NCI-H748 (cell line): ENCODE measurements at regions not wholly inside any gene's neighbourhood (a gene's known extent, or its start where the extent isn't known, plus 50 kb on each side); places are given as distances from the start of the nearest gene placed in this dataset.

ENCODE experiments used
- DNase-seq: peaks from one replicate; lab custom pipeline; 2025; ENCODE audit not compliant: unreplicated experiment; lab: John Stamatoyannopoulos, UW

DNA sequence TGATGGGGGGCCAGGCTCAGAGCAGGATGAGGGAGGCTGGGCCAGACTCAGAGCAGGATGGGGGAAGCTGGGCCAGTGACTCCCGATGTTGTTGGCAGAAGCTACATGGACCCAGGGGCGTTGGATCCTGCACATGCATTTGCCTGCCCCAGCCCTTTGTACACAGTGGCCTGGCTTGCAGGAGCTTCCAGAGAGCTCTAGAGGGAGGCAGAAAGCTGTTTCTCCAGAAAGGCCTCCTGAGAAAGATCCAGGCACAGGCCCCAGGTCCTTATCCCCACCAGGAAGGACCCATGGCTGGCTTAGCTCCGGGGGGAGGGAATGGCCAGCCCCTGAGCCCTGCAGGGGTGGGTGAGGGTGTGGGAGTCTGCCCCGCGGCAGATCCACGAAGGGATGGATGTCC is 106.6 kb upstream of the ACTRT2 start:
- DNase-seq: no peak

DNA sequence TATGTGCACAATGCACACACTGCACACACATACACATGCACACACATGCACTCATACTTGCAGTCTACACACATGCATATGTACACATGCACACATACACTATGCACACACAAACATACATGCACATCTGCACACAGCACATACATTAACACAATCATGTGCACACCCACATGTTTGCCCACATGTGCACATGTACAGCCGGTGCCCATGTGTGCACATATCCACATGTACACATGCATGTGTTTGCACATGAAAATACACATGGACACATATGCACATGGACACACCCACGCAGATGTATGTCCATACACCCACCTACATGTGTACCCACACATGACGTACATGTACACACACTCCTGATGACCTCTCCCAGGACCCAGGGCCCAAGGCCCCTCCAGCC is 105.1 kb upstream of the ACTRT2 start:
- DNase-seq: no peak

DNA sequence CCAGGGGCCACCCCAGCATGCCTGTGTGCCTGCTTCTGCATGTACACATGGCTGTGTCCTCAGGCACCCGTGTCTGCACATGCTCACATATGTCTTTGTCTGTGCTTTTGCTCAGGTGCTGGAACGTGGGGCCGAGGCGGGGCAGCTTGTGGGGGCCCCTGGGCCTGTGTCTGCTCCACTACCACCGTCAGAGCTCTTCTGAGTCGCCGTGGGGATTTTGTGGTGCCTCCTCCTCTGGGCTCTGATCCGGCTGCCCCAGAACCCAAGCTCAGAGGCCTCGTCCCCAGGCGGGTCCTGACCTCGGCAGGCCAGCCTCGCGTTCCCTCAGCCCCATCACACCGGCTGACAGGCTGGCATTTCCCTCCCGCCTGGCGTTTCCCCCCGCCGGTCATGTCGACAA is 104.6 kb upstream of the ACTRT2 start:
- no peak for DNase-seq

DNA sequence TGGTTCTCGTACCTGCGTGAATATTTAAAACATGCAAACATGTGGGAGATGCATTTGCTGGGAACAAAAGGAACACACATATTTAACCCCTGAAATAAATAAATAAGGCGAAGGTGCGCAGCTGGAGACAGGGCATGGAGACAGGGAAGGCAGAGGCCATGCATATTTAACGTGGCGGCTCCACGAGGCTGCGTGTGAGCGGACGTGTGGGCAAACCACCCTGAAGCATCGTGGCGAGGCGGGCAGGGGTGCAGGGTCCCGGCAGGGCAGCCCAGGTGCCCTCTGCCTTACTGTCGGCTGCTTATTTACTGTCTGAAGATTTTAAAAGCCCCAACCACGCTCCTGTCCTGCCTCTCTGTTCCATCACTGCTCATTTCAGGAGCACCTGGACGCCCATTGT is 104.0 kb upstream of the ACTRT2 start:
- no peak for DNase-seq

DNA sequence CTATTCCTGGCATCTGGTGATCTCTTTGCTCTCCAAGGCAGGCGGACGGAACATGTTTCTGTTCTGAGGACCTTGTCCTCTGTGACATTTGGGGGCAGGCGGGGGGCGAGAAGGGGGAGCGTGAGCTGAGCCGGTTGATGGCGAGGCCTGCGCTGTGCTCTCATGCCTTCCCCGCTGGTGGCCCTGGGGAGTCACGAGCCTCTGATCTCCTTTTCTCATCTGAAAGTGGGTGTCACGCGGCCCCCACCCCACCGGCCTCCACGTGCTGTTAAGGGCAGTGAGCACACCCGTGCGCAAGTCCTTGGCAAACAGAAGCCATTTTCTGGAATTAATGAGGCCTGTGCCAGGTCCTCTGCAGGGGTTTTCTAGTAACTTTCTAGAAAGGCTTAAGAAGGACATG is 102.8 kb upstream of the ACTRT2 start:
- no peak for DNase-seq

DNA sequence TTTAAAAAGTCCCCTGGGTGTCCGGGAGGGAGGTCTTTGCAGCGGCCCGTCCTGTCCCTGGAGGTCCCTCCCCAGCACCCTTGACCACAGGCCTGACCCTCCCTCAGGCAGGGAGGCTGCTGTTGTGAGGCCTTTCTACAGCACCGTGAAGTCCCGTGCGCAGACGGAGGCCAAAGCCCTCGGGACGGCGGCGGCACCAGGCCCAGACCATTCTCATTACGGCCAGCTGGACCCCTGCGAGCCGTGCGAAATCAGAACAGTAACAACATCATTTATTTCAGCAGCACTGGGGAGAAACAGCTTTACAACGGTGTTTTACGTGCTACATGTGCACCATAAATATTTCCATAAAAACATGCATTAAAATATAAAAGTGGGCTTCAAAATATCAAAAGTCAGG is 101.4 kb upstream of the ACTRT2 start:
- no peak for DNase-seq

DNA sequence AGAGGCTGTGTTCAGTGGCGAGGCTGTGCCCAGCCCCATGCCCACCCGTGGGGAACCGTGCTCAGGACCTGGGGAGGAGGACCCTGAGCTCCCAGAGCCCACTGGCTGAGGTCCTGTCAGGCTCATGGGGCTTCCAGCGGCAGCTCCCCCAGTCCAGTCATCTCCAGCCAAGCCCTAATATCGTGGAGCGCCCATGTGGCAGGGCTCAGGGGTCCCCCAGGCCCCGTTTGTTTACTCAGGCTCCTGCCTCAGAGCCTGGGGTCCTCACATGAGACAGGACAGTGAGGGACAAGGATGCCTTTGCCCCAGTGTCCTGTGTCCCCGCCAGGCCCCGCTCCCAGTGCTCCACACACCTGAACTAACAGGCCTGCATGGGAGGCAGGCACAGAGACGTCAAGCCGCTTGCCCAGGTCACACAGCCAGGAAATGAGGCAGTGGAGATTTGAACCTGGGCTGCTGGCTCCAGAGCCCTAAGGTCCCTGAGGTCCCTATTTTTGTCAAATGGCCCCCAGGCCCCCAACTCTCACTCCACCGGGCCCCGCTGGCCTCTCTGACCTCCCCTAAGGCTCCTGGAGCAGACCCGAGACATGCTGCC is 100.7 kb upstream of the ACTRT2 start:
- no peak for DNase-seq

DNA sequence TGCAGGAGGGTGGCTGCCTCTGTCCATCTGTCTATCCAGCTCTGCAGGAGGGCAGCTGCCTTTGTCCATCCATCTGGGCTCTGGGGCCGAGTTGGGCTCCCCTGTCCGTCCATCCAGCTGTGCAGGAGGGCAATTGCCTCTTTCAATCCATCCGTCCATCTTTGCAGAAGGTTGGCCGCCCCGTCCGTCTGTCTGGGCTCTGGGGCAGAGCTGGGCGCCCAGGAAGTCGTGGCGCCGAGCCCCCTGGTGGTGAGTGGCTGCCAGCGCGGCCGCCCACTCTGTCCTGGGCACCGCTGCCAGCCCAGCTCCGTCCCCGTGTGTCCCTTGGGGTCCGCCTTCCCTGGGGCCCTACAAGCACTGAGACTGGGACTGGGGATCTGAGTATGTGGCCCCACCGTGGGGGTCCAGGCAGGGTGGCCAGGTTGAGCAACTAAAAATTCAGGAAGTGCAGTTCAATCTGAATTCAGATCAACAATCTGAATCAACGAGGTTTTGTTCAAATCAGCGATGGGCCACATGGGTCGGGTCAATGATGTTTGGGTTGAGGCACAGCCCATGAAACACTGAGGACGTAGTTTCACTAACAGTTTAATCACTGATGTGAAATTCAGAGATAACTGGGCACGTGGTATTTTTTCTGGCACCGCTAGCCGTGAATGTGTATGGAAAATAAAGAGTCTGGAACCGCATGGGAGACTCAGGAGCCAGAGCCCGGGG is 99.1 kb upstream of the ACTRT2 start:
- DNase-seq: peak; percentile 14

DNA sequence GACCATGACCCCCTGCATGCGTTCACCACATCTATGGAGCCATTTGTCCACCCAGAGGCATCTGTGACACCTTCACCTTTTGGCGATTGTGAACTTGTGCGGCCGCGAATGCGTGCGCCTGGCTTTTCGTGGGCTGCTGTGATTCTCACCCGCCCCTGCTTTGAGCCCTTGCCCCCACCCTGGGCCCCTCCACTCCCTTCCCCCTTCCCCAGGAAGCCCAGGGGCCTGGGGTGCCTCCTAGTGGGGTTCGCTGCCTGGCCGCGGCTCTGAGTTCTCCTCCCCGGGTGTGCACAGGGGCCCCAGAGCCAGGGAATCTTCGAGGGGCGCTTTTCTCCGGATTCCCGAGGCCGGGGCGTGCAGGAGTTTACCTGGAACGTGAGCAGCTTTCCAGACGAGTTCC is 97.9 kb upstream of the ACTRT2 start:
- no peak for DNase-seq

DNA sequence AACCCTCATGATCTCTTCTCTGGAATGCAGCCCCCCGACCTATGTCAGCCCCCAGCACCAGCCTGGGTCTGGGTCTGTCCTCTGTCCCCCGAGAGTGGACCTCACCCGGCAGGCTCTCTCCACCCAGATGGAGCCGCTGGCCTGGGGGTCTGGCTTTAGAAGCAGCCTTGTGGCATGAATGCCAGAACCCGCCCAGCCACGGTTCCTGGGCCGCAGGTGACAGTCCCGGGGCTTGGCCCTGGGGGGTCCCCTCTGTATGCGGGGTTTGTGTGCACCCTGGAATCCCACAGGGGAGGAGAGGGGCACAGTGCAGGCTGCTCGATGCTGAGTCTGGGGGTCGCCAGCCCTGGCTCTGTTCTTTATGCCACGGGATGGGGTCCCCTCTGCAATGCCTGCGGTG is 96.0 kb upstream of the ACTRT2 start:
- no peak for DNase-seq

DNA sequence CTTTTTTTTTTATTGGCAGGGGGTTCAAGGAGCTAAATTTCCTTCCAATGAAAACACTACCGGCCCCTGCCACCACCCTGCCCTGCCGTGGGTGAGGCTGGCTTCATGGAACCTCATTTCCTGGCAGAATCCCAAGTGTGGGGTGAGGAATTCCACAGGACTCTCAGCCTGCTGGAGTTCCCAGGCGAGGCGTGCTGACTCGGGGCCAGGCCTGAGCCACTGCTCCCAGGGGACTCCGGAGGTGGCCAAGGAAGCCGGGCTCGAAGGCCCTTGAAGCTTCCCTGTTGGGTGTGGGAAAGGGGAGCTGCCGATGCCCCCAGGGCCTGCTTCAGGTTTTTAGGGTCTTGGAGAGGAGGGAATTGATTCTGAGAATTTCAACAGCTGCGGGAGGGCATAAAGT is 95.3 kb upstream of the ACTRT2 start:
- no peak for DNase-seq

DNA sequence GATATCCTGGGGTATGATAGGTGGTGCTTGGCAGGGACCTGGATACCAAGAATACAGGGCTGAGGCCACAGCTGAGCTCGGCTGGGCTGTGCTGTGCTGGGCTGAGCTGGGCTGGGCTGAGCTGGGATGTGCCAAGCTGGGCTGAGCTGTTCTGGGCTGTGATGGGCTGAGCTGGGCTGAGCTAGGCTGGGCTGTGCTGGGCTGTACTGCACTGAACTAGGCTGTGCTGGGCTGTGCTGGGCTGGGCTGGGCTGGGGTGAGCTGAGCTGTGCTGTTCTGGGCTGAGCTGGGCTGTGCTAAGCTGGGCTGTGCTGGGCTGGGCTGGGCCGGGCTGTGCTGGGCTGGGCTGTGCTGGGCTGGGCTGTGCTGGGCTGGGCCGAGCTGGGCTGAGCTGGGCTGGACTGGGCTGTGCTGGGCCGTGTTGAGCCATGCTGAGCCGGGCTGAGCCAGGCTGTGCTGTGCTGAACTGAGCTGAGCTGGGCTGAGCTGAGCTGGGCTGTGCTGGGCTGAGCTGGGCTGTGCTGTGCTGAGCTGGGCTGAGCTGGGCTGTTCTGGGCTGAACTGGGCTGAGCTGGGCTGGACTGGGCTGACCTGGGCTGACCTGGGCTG is 94.7 kb upstream of the ACTRT2 start:
- no peak for DNase-seq

DNA sequence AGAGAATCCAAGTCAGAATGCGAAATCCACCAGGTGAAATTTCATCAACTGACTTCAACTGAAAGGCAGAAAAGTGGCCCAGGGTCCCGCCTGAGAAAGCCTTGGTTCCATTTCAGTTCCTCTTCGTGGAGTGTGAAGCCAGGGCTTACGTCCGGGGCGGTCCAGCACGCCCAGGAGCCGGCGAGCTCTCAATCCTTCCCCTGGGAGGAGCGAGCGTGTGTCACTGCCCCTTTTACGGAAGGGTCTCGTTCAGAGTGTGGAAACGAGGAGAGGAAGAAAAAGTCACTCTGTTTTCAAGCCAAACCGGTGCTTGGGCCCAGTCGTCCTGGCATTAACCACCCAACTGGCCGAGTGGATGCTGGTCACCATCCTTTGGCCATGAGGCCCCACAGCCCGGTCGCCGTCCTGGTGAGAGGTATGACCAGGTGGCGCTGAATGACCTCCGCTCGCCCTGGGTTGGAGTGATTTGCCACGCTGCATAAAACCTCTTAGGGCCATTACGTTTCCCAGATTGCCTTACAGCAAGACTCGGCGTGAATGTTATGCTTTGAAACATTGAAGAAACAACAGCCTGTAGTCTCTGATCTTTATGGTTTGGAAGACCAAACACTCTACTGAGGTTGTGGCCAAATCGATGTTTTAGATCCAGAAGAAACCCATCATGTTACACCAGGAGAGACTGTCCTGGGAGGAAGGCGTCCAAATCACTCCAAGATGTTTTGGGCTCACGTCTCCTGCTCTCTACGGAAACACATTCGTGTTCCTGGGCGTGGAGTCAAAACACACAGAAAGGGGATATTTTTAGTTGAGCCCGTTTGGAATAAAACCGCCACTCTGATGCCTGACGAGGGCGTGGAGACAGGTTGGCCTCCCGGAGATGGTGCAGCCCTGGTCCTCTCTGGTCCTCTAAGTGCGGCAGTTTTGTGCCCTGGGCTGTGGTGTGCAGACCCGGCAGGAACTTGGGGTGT is 93.6 kb upstream of the ACTRT2 start:
- no peak for DNase-seq

DNA sequence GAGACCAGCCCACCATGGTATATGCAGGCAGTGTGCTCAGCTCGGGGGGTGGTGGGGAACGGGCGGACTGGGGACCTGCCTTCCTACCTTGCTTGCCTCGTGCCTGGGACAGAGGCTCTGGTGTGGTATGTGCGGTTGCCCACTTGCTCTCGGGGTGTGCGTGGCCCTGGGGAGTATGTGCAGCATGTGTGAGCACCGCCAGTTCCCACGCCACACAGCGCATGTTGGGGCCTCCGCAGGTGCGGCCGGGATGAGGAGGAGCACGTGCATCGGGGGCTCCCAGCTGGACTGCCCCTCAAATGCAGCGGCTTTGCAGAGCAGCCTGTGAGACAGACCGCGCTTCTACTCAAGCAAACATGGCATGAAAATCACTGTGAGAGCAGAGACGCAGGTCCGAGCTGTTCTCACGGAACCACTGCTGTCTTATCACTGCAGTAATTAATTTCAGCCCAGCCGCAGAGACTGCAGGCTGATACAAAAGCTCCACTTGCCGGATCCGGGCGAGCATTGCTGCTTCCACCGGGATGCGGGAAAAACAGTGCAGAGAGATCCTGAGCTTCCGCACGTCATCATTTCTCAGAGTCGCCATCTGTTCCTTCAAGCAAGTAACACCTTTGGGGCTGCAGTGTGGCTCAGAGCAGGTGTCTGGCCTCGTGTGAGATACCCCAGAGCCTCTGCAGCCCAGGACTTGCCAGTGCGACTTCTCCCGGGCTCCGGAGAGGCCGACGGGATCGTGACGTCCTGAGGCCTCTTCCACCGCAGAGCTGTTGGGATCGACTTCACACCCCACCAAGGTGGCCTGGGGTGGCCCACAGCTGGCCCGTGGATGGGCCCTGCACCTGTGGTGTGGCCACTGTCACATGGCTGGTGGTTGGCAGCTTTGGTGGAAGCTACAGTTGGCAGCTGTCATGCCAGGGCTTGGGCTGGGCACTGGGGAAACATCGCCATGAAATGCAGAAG is 92.6 kb upstream of the ACTRT2 start:
- DNase-seq: no peak

DNA sequence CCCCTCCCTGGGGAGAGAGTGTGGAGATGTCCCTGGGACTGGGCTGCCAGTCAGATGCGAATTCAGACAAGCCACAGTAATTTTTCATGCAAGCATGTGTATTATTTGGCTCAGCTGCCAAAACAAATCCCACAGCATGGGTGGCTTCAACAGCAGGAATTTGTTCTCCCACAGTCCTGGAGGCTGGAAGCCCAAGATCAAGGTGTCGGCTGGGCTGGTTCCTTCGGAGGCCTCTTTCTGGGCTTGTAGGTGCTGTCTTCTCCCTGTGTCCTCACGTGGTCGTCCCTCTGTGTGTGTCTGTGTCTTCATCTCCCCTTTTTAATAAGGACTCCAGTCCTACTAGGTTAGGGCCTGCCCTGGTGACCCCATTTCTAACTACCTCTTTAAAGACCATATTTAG is 91.9 kb upstream of the ACTRT2 start:
- DNase-seq: no peak

DNA sequence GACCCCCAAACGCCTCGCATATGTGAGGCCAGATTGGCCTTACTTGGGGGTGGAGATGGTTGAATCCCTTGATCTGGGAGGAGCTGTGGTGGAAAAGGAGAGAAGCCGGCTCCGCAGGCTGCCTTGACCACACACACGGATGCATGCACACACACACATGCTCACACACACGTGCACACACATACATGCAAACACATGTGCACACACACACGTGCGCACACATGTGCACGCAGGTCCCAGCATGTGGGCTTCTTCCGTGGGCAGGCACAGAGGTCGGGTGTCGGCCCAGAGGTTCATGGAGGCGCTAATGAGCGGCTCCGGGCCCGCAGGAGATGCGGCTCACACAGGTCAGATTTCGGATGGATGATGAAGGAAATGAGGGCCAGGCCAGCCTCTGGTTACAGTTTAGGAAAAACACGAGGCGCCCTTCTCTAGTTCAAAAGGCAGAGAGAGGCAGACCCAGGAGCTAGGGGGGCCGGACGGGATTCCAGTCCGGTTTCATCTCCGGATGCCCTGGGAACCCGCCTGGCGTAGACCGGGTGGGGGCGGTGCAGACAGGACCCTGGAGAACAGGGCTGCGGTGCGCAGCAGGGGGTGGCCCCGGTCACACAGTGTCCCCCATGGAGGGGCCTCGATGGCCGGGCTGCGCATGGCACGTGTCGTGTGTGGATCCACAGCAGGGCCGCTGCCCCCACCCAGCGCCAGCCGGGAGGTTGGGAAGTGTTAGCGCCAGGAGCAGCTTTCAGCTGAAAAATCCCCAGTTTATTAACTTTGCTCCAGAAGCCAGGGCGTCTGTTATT is 91.1 kb upstream of the ACTRT2 start:
- DNase-seq: no peak

DNA sequence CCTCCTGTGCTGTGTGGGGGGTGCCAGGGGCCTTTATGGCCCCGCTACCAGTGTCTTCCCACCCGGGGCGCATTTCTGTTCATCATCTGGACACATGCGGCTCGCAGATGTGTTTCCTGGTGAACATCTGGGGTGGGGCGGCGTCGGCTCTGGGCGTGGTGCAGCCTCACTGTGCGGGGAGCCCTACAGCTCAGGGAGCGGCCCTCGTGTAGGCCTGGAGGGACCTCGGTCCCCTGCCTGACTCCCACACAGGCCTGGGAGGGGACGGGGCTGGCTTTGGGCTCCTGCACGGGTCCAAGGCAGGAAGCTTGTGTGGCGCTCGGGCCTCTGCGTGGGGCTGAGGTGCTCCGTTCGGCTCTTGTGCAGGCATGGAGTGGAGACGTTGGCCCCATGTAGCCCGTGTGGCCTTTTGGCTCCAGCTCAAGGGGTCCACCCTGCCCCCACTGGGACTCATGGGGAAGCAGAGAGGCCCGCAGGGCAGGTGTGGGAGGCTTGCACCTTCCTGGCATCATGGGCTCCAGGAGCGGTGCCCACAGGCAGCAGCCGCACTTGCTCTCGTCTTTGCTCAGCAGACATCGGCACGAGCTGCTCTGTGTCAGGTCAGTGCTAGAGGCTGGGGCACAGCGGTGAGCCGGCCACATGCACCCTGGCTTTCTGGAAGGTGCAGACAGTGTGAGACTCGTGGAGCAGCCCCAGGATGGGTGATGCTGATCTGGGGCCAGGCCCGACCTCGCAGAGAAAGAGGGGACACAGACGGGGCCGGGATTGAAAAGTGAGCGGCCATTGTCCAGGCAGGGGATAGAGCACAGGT is 90.1 kb upstream of the ACTRT2 start:
- no peak for DNase-seq

DNA sequence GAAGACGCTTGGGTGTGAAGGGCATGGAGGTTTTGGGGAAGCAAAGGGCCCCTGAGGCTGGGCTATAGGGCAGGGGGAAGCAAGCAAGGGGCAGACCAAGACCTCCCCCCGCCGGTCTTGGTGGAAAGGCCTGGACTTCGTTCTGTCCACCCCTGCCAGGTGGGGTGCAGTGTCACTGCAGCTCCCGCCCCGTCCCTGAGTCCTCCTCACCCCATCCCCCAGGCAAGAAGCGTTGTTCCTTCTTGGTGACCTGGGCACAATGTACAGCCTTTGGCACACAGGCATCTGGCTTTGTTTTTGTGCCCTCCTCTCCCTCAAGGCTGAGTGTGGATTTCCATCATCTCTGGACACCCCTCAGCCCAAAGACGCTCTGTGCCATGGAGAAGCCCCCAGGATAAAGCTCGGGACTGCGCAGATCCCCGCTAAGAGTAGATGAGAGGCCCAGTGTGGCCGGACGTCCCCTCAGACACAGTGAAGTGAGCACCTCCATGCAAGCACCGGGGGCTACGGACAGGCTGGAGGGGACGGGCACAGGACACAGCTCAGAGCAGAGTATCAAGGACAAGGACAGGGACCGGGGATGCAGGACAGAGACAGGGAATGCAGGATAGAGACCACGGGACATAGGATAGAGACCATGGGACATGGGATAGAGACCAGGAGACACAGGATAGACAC is 89.4 kb upstream of the ACTRT2 start:
- no peak for DNase-seq
